ENCODE measurements at regions not wholly inside any gene's neighbourhood (a gene's known extent, or its start where the extent isn't known, plus 50 kb on each side); places are given as distances from the start of the nearest gene placed in this dataset.
A peak's percentile ranks its signal among the peaks of the same experiment; 100 is the strongest.
"Not testable (repeated sequence)": the region's sequence is repeated elsewhere in the genome, so short reads cannot be mapped to it uniquely, and the experiment has no call there.

- DNase-seq = no peak
These were observed 220.7 kb downstream of the BMP4 start for GRCh38 chr14:53735916-53736315.

- DNase-seq = no peak
These were observed 233.4 kb downstream of the BMP4 start for GRCh38 chr14:53723221-53723620.

GRCh38 chr14:53719536-53719935 is 237.1 kb downstream of the BMP4 start:
- DNase-seq = no peak

- no peak for DNase-seq
These were observed 240.0 kb downstream of the BMP4 start for GRCh38 chr14:53716578-53716977.

GRCh38 chr14:53715193-53715721 is 241.4 kb downstream of the BMP4 start:
- DNase-seq = peak; percentile 54

- no peak for DNase-seq
These were observed 242.0 kb downstream of the BMP4 start for GRCh38 chr14:53714495-53715192.

- DNase-seq = not testable (repeated sequence)
These were observed 243.7 kb downstream of the BMP4 start for GRCh38 chr14:53712901-53713300.

- DNase-seq = no peak
These were observed 245.4 kb downstream of the BMP4 start for GRCh38 chr14:53711205-53711604.

GRCh38 chr14:53710615-53711014 is 246.0 kb downstream of the BMP4 start:
- no peak for DNase-seq

GRCh38 chr14:53709381-53709780 is 247.2 kb downstream of the BMP4 start:
- no peak for DNase-seq

GRCh38 chr14:53703457-53703856 is 253.2 kb downstream of the BMP4 start:
- DNase-seq = no peak

- DNase-seq = no peak
These were observed 255.3 kb downstream of the BMP4 start for GRCh38 chr14:53701108-53701875.

GRCh38 chr14:53696217-53696965 is 260.2 kb downstream of the BMP4 start:
- no peak for DNase-seq

- DNase-seq = no peak
These were observed 260.9 kb downstream of the BMP4 start for GRCh38 chr14:53695692-53696214.

- DNase-seq = no peak
These were observed 263.7 kb downstream of the BMP4 start for GRCh38 chr14:53692885-53693284.

GRCh38 chr14:53692451-53692850 is 264.2 kb downstream of the BMP4 start:
- DNase-seq = no peak

- no peak for DNase-seq
These were observed 273.4 kb downstream of the BMP4 start for GRCh38 chr14:53683229-53683628.

GRCh38 chr14:53672526-53672925 is 284.1 kb downstream of the BMP4 start:
- DNase-seq = no peak

- DNase-seq = no peak
These were observed 285.9 kb downstream of the BMP4 start for GRCh38 chr14:53670701-53671100.

- DNase-seq = no peak
These were observed 287.7 kb downstream of the BMP4 start for GRCh38 chr14:53668897-53669296.

GRCh38 chr14:53663709-53664108 is 292.9 kb downstream of the BMP4 start:
- DNase-seq = peak; percentile 84

GRCh38 chr14:53655080-53655785 is 301.4 kb downstream of the BMP4 start:
- no peak for DNase-seq

GRCh38 chr14:53652068-53652467 is 304.6 kb downstream of the BMP4 start:
- DNase-seq = no peak
